Endothelial cell of umbilical vein (primary cell): ENCODE measurements at regions not wholly inside any gene's neighbourhood (a gene's known extent, or its start where the extent isn't known, plus 50 kb on each side); places are given as distances from the start of the nearest gene placed in this dataset.

Experiments
- BruUV-seq: library from RNA; stranded (reverse); fragments of 400-500 nt; replicated peaks from 2 replicates; lab custom pipeline; 2021; lab: Mats Ljungman, UMichigan
- CTCF ChIA-PET: fragments of 300-600, 350-600 bp; sonication (Branson Sonifier 250); formaldehyde crosslinking; loops from one replicate; lab custom pipeline; 2021; ENCODE audit warnings: antibody characterized with exemption, inconsistent platforms; lab: Charles Lee
- POLR2A ChIA-PET: fragments of 300-600, 350-600 bp; sonication (Branson Sonifier 250); formaldehyde crosslinking; loops from one replicate; lab custom pipeline; 2021; ENCODE audit warnings: antibody characterized with exemption, inconsistent platforms; lab: Charles Lee
- DNase-seq: peaks from one replicate; pipeline ENCODE4 v3.0.0-alpha.2; 2011; ENCODE audit warnings: low read depth, low spot score
- FAIRE-seq: peaks from 2 replicates; lab custom pipeline; 2011; peaks lifted over from hg19 to GRCh38; lab: Jason Lieb, UNC
- H2AFZ ChIP-seq: 2 replicates; pipeline ENCODE4 v1.6.0; 2012; ENCODE audit warnings: low read depth, low read length, control low read depth, inconsistent platforms
- H3K27ac ChIP-seq: 2 replicates; pipeline ENCODE4 v1.5.1; 2011; ENCODE audit warnings: low read depth, mild to moderate bottlenecking, control low read depth, low read length, moderate library complexity; ENCODE audit not compliant: insufficient read depth
- H3K27me3 ChIP-seq, 2 experiments: 2 replicates each; pipeline versions ENCODE4 v1.6.0 to v1.6.1; 2011; ENCODE audit warnings: low read length in 2 of 2, mixed read lengths in 1 of 2; ENCODE audit not compliant: control insufficient read depth in 2 of 2, insufficient read depth in 2 of 2
- H3K36me3 ChIP-seq, 2 experiments: 2 replicates in 1 of 2; 3 replicates in 1 of 2; pipeline ENCODE4 v1.5.1; 2011; ENCODE audit warnings: low read length in 2 of 2, mild to moderate bottlenecking in 1 of 2, moderate library complexity in 1 of 2; ENCODE audit not compliant: control insufficient read depth in 2 of 2, insufficient read depth in 2 of 2; ENCODE audit errors: extremely low read depth in 1 of 2
- H3K4me1 ChIP-seq: 3 replicates; pipeline ENCODE4 v1.5.1; 2011; ENCODE audit warnings: mild to moderate bottlenecking, low read length; ENCODE audit not compliant: control insufficient read depth, insufficient read depth; ENCODE audit errors: extremely low read depth
- H3K4me2 ChIP-seq: 2 replicates; pipeline ENCODE4 v1.6.1; 2011; ENCODE audit warnings: low read length, control low read depth, mixed read lengths; ENCODE audit not compliant: insufficient read depth
- H3K4me3 ChIP-seq, 3 experiments: fragments of 200-600 bp in 1 of 3; sonication (generic), shearing (Covaris generic) in 1 of 3; replicated peaks in 1 of 3; 2 replicates each; pipeline ENCODE4 v1.5.1; 2011 to 2016; ENCODE audit warnings: control low read depth in 3 of 3, low read length in 3 of 3, mild to moderate bottlenecking in 2 of 3, inconsistent platforms in 1 of 3, low read depth in 1 of 3, moderate library complexity in 1 of 3; ENCODE audit not compliant: insufficient read depth in 1 of 3
- H3K79me2 ChIP-seq: 2 replicates; pipeline ENCODE4 v1.6.0; 2012; ENCODE audit warnings: low read length, inconsistent platforms; ENCODE audit not compliant: control insufficient read depth, insufficient read depth
- H3K9ac ChIP-seq: replicated peaks from 2 replicates; pipeline ENCODE3; 2011; ENCODE audit warnings: low read length, control low read depth; ENCODE audit not compliant: insufficient read depth; ENCODE audit errors: extremely low read depth
- H3K9me1 ChIP-seq: replicated peaks from 3 replicates; pipeline ENCODE4 v1.6.0; 2011; ENCODE audit warnings: mild to moderate bottlenecking, low read length; ENCODE audit not compliant: control insufficient read depth, insufficient read depth; ENCODE audit errors: extremely low read depth
- H3K9me3 ChIP-seq: replicated peaks from 2 replicates; pipeline ENCODE4 v1.5.1; 2012; ENCODE audit warnings: low read length, inconsistent platforms; ENCODE audit not compliant: control insufficient read depth, insufficient read depth
- H4K20me1 ChIP-seq: replicated peaks from 2 replicates; pipeline ENCODE3; 2011; ENCODE audit warnings: mild to moderate bottlenecking, low read length; ENCODE audit not compliant: control insufficient read depth, insufficient read depth; ENCODE audit errors: extremely low read depth
- EZH2 ChIP-seq: IDR thresholded peaks from 2 replicates; pipeline ENCODE4 v1.6.1; 2012; ENCODE audit warnings: borderline replicate concordance, low read depth, mild to moderate bottlenecking, moderate library complexity, low read length, inconsistent platforms; ENCODE audit not compliant: severe bottlenecking
- FOS ChIP-seq: IDR thresholded peaks from 2 replicates; pipeline ENCODE4 v1.6.1; 2011; ENCODE audit warnings: mild to moderate bottlenecking, low read length, moderate library complexity, borderline replicate concordance; ENCODE audit not compliant: insufficient read depth
- GATA2 ChIP-seq: IDR thresholded peaks from 2 replicates; pipeline ENCODE4 v1.7.0; 2011; ENCODE audit warnings: low read depth, mild to moderate bottlenecking, moderate library complexity, mixed read lengths, low read length; ENCODE audit not compliant: insufficient read length, insufficient read depth
- JUN ChIP-seq: IDR thresholded peaks from 2 replicates; pipeline ENCODE4 v1.6.1; 2011; ENCODE audit warnings: borderline replicate concordance, low read depth; ENCODE audit not compliant: insufficient read length, insufficient read depth
- MYC ChIP-seq: IDR thresholded peaks from one replicate; pipeline ENCODE4 v1.6.1; 2011; ENCODE audit warnings: mild to moderate bottlenecking, low read depth, low read length
- POLR2A ChIP-seq: IDR thresholded peaks from 2 replicates; pipeline ENCODE4 v1.6.1; 2012; ENCODE audit warnings: low read depth, mild to moderate bottlenecking, control low read depth, low read length
- POLR2AphosphoS5 ChIP-seq: IDR thresholded peaks from 2 replicates; pipeline ENCODE4 v1.6.1; 2012; ENCODE audit warnings: low read depth, mild to moderate bottlenecking, control low read depth, low read length, moderate library complexity; ENCODE audit not compliant: insufficient read depth
- dilution Hi-C: fragments of 300-500 bp; cut with MboI; formaldehyde crosslinking; loops from one replicate; pipeline ENCODE4 v1.15.0; 2019; ENCODE audit warnings: low sequenced_read_pairs; ENCODE audit not compliant: extremely low pct_ligation_motif_present
- intact Hi-C: fragments of 100-400 bp; cut with micrococcal nuclease; formaldehyde crosslinking; loops from one replicate; pipeline ENCODE4 v1.10.0; 2022
- TF ChIP-seq, protein P1 (sequence below), 2 donors: IDR thresholded peaks; 1 replicate in 1 of 2; 2 replicates in 1 of 2; pipeline ENCODE4 v1.5.1; 2011; ENCODE audit warnings: low read length in 2 of 2, mild to moderate bottlenecking in 2 of 2, moderate library complexity in 2 of 2, control low read depth in 1 of 2, inconsistent platforms in 1 of 2, low read depth in 1 of 2; ENCODE audit not compliant: insufficient read depth in 1 of 2; ENCODE audit errors: extremely low read depth in 1 of 2
- TF ChIP-seq, protein P2 (sequence below): IDR thresholded peaks from 2 replicates; pipeline ENCODE4 v1.6.1; 2011; ENCODE audit not compliant: insufficient read depth, insufficient read length

GRCh38 chr10:78927257-78927995 lies 141.3 kb upstream of the ZMIZ1 start:
- Histone ChIP-seq H3K79me2 (no peaks in the 10 kb centered on the region), H4K20me1 (no peaks in the 10 kb centered on the region), H3K27ac (no peak overlapping the region), H3K9me3 (no peaks in the 10 kb centered on the region), H2AFZ (no peak overlapping the region), H3K27me3 (peaks cover 0 to 2% of the 10 kb centered on the region in 2 experiments), H3K9ac (no peak overlapping the region), H3K9me1 (no peaks in the 10 kb centered on the region), H3K4me1 (peaks cover 11% of the 10 kb centered on the region), H3K4me3 (no peak overlapping the region), H3K4me2 (no peak overlapping the region), H3K36me3 (no peaks in the 10 kb centered on the region)
- no TSS peak for BruUV-seq
- intact Hi-C loops = no loop called here
- dilution Hi-C loops = no loop called here
- CTCF ChIA-PET = no interaction called here
- POLR2A ChIA-PET = no interaction called here
- FAIRE-seq (no peak), DNase-seq (no peak)
- TF ChIP-seq, protein P1, sequence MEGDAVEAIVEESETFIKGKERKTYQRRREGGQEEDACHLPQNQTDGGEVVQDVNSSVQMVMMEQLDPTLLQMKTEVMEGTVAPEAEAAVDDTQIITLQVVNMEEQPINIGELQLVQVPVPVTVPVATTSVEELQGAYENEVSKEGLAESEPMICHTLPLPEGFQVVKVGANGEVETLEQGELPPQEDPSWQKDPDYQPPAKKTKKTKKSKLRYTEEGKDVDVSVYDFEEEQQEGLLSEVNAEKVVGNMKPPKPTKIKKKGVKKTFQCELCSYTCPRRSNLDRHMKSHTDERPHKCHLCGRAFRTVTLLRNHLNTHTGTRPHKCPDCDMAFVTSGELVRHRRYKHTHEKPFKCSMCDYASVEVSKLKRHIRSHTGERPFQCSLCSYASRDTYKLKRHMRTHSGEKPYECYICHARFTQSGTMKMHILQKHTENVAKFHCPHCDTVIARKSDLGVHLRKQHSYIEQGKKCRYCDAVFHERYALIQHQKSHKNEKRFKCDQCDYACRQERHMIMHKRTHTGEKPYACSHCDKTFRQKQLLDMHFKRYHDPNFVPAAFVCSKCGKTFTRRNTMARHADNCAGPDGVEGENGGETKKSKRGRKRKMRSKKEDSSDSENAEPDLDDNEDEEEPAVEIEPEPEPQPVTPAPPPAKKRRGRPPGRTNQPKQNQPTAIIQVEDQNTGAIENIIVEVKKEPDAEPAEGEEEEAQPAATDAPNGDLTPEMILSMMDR (IDR thresholded peaks at IDR 0.05; ENCODE audit: extremely low read depth in 1 of 2, insufficient read depth in 1 of 2, low read depth in 1 of 2, low read length in 2 of 2) = no peak

DNA sequence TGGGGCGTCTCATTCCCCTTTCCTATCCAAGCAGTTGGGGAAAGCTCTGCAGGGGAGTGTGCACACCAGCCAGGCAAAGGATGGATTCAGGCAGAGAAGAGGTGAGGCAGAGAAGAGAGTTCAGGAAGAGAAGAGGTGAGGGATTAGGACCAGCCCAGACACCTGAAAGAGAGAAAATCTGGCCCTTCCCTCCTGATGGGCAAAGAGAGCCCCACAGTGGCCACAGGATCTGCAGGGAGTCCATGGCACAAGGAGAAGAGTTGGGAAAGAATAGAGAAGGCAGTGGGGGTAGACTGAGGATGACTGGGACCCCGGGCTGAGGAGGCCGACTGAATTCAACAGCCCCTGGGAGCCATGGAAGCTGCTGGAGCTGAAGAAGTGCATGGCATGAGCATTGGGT lies 140.4 kb upstream of the ZMIZ1 start:
- no peaks in the 10 kb centered on the region for H3K9me3 ChIP-seq
- H3K9me1 ChIP-seq = no peaks in the 10 kb centered on the region
- H4K20me1 ChIP-seq = no peaks in the 10 kb centered on the region
- H3K9ac ChIP-seq = no peak overlapping the region
- POLR2A ChIA-PET = no interaction called here
- intact Hi-C loops = no loop called here
- H3K4me2 ChIP-seq = no peak overlapping the region
- H3K79me2 ChIP-seq = no peaks in the 10 kb centered on the region
- H3K27ac ChIP-seq = no peak overlapping the region
- no peak for DNase-seq
- FAIRE-seq = no peak
- dilution Hi-C loops = no loop called here
- TF ChIP-seq POLR2A (no peak), FOS (no peak), GATA2 (no peak), MYC (no peak), EZH2 (no peak), POLR2AphosphoS5 (no peak), JUN (no peak)
- TF ChIP-seq, protein P2, sequence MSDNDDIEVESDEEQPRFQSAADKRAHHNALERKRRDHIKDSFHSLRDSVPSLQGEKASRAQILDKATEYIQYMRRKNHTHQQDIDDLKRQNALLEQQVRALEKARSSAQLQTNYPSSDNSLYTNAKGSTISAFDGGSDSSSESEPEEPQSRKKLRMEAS = no peak
- TF ChIP-seq, protein P1 (IDR thresholded peaks at IDR 0.05; ENCODE audit: extremely low read depth in 1 of 2, insufficient read depth in 1 of 2, low read depth in 1 of 2, low read length in 2 of 2) = no peak
- no peak overlapping the region for H2AFZ ChIP-seq
- CTCF ChIA-PET = no interaction called here
- H3K4me1 ChIP-seq = peaks cover 17% of the 10 kb centered on the region
- H3K36me3 ChIP-seq = no peaks in the 10 kb centered on the region
- no peak overlapping the region for H3K4me3 ChIP-seq
- no TSS peak for BruUV-seq
- H3K27me3 ChIP-seq = no peaks in the 10 kb centered on the region
